ENCODE measurements at regions not wholly inside any gene's neighbourhood (a gene's known extent, or its start where the extent isn't known, plus 50 kb on each side); places are given as distances from the start of the nearest gene placed in this dataset.

- in situ Hi-C loops (cut with HindIII; ENCODE audit: low pct_unique_long_range_greater_than_20kb, low sequenced_read_pairs): no loop called here
- no peak for DNase-seq (ENCODE audit: low read depth)
Measured at GRCh38 chr15:93825682-93826081, 405.7 kb upstream of the MCTP2 start.

DNA sequence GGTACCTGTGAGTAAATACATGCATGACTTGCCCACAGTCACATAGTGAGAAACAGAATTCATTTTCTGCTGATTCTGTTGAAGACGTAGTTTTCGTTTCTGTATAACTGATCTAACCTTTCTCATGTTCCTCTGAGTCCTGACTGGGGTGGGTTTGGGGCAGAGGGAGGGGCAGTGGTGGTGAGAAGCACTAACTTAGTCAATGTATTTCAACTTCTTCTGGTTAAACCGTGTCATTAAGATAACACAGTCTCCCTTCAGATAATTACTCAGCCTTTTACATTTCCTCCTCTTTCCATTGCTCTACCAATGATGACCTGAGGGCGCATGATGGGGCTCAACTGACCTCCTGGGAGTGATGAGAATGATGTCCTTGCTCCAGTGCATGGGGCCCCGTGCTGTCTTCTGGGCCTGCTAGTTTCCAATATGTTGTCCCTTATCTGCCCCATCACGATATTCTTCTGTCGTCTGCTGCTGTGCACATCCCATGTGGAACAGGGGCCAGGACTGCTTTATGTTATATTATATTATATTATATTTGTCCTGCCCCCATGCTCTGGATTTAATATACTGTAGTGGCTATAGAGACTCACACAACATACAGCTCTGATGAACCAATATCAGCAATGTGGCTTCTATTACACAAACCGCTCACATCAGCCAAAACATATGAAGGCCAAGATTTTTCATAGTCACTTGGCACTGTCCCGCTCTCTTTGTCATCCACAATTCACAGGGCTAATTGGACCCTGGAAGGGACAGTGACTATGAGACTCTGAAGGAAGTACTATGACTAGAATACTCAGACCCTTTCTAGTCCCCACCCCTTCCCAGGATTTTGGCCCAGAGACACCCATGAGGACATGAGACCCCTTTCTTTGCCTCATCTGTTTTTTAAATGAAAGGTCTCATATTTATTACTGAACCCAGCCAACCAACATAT, 407.1 kb upstream of the MCTP2 start:
- in situ Hi-C loops (cut with HindIII; ENCODE audit: low pct_unique_long_range_greater_than_20kb, low sequenced_read_pairs): no loop called here
- no peak for DNase-seq (ENCODE audit: low read depth)

- DNase-seq (ENCODE audit: low read depth): no peak
- in situ Hi-C loops (cut with HindIII; ENCODE audit: low pct_unique_long_range_greater_than_20kb, low sequenced_read_pairs): no loop called here
Measured at GRCh38 chr15:93820566-93820965, 410.8 kb upstream of the MCTP2 start.

DNA sequence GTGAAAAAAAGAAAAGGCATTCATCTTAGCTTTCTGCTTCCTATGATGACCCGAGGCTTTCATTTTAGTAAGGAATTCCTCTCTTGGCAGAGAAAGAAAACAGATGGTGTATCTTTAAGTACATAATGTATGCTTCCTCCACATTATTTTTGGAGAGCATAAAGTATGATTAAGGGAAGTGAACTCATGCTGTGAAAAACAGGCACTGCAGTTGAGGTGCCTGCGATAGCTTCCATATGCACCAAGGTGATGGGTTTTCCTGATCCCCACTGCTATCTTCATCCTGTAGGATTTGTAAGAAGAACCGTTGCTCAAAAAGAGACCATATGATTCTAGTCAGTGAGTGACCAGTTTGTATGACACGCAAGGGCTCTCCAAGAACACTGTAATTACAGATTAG, 411.5 kb upstream of the MCTP2 start:
- in situ Hi-C loops (cut with HindIII; ENCODE audit: low pct_unique_long_range_greater_than_20kb, low sequenced_read_pairs): no loop called here
- DNase-seq (ENCODE audit: low read depth): no peak

GRCh38 chr15:93816815-93817214, 414.5 kb upstream of the MCTP2 start:
- DNase-seq (ENCODE audit: low read depth): no peak
- in situ Hi-C loops (cut with HindIII; ENCODE audit: low pct_unique_long_range_greater_than_20kb, low sequenced_read_pairs): no loop called here

DNA sequence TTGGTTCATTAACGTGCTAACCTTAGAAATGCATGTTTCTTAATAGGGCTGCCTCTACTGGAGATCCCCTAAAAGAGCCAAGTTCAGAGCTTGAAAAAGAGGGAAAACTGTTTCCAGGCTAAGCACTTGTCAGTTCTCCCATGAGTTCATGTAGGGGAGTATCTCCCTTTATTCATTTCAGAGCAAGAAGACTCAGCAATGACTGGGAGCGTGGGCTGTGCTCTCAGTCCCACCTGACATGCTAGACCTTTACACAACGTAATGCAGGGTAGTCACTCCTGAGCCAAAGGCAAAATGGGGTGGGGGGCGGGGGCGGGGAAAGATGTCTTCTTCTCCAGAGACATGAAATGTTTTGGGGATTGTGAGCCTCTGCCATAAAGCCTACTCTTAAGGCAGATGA, 420.1 kb upstream of the MCTP2 start:
- in situ Hi-C loops (cut with HindIII; ENCODE audit: low pct_unique_long_range_greater_than_20kb, low sequenced_read_pairs): no loop called here
- DNase-seq (ENCODE audit: low read depth): no peak

- no peak for DNase-seq (ENCODE audit: low read depth)
- in situ Hi-C loops (cut with HindIII; ENCODE audit: low pct_unique_long_range_greater_than_20kb, low sequenced_read_pairs): no loop called here
Measured at GRCh38 chr15:93809516-93809915, 421.8 kb upstream of the MCTP2 start.

DNA sequence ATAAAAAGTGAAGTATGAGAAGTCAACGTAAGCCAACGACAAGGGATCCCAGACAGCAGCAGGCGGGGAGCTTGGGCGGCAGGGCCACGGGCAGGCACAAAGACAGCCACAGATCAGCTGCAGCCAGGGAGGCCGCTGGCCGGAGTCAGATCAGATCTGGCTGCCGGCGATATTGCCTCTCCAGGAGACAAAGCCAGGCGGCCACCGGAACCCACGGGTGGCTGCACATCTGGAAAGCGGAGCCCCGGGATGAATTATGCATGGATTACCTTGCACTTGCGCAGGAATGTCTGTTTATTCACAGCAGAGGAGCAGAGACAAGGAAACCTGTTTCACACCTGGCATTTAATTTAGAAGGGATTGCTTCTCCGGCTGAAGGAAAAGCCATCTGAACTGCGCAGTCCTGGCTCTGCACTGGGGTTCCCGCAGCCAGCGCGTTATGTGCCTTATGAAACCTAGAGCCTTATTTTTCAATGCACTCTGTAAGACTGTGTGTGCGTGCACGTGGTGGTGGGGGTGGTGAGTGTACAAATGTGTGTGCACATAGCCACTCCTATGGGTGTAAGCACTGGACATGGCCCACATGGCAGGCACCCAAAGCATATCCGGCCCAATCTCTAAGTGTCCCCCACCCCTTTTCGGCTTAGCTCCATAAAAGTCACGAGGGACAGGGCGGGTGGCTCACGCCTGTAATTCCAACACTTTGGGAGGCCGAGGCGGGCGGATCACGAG, 427.8 kb upstream of the MCTP2 start:
- in situ Hi-C loops (cut with HindIII; ENCODE audit: low pct_unique_long_range_greater_than_20kb, low sequenced_read_pairs): no loop called here
- DNase-seq (ENCODE audit: low read depth): no peak

DNA sequence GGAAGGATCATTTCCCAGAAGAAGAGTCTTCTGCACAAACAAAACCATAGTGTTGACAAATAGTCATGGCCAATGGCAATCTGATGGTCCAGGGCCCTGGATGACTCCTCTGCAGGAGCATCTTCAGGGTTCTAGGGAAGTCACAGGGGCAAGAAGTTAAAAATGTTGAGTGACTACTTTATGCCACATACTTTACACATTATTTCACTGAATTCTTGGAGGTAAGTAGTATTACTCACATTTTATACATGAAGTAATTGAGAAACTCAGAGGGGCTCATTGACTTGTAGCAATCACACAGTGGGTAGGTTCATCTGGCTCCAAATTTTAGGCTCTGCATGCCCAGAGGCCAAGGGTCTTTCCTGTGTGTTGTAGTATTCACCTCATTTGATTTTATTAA, 430.2 kb upstream of the MCTP2 start:
- DNase-seq (ENCODE audit: low read depth): no peak
- in situ Hi-C loops (cut with HindIII; ENCODE audit: low pct_unique_long_range_greater_than_20kb, low sequenced_read_pairs): no loop called here

- in situ Hi-C loops (cut with HindIII; ENCODE audit: low pct_unique_long_range_greater_than_20kb, low sequenced_read_pairs): no loop called here
- DNase-seq (ENCODE audit: low read depth): no peak
Measured at GRCh38 chr15:93800805-93801204, 430.6 kb upstream of the MCTP2 start.

- no peak for DNase-seq (ENCODE audit: low read depth)
- in situ Hi-C loops (cut with HindIII; ENCODE audit: low pct_unique_long_range_greater_than_20kb, low sequenced_read_pairs): no loop called here
Measured at GRCh38 chr15:93789441-93789840, 441.9 kb upstream of the MCTP2 start.

DNA sequence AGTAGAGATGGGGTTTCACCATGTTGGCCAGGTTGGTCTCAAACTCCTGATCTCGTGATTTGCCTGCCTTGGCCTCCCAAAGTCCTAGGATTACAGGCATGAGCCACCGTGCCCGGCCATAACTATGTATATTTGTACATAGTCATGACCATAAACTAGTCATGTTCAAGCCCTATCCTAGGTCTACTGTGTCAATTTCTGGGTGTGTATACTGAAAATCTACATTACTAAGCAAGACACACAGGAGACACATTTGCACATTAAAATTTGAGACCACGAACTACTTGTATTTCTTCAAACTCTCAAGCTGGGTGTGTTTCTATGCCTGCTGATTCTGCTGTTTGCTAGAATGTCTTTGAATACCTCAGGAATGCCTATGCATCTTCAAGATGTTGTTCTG, 451.3 kb upstream of the MCTP2 start:
- in situ Hi-C loops (cut with HindIII; ENCODE audit: low pct_unique_long_range_greater_than_20kb, low sequenced_read_pairs): no loop called here
- no peak for DNase-seq (ENCODE audit: low read depth)

DNA sequence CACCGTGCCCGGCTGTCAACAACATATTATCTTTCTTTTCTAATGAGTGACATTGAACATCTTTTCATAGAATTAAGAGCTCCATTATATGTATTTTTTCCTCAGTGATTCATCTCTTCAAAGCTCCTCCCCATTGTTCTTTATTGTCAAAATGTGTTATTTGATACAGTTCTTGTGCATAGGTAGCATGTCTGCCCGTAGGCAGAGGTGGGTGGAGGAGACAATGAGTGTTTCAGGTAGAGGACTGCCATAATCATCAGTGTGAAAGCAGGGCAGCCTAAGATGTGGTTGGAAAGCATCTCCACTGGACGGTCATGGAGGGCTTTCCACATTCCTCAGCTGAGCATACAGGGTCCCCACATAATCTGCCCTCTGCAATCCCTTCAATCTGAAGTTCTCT, 452.0 kb upstream of the MCTP2 start:
- no peak for DNase-seq (ENCODE audit: low read depth)
- in situ Hi-C loops (cut with HindIII; ENCODE audit: low pct_unique_long_range_greater_than_20kb, low sequenced_read_pairs): no loop called here

DNA sequence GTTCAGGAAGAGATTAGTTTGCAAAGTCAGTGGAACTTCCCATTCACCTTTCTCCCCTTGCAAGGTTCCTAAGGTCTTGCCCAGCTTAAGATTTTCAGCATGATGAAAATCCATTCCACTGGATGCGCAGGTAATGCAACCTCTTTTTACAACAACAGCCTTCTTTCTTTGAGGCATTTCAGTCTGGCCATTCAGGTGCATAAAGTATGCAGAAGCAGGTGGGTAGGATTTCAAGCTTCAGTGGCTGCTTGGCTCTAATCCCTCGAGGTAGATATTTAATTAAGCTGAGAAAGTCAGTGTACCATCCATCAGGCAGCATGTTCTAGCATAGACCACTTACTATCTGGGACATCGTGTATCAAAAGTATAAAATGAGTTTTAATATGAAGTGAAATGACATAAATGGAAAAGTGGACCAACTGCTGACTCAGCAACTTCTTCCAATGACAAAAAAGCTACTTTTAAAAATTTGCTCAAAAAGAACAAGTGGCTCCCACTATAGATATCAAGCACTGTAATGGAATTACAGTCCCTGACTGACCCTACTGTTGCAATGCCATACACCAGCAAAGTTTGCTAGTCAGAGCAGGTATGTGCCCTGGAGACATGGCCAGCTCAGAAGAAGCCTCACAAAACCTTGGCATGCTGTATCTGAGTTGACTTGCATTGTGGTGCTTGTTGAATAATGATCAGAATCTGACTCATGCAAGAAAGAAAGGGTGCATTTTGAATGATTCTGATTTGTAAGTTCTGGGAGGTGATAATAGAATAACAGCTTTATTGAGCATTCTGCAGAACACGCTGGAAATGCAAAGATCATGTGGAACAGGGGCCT, 459.9 kb upstream of the MCTP2 start:
- in situ Hi-C loops (cut with HindIII; ENCODE audit: low pct_unique_long_range_greater_than_20kb, low sequenced_read_pairs): no loop called here
- DNase-seq (ENCODE audit: low read depth): no peak

DNA sequence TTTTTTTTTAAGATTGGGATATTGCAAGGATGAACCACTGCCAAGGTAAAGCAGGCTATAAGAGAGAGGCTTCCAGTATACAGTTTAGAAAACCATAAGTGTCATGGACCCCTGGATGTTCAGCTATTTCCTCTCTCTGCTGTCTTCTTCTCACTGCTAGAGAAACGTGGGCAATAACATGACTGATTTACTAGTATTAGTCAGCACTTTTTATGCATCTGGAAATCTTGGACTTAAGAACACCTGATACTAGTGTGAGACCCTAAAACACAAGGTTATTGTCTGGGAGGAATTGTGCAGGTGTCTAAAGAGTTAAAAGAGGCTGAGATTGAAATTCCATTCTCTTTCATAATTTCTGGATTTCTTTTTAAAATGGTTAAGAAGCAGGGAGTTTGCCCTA, 460.6 kb upstream of the MCTP2 start:
- in situ Hi-C loops (cut with HindIII; ENCODE audit: low pct_unique_long_range_greater_than_20kb, low sequenced_read_pairs): no loop called here
- no peak for DNase-seq (ENCODE audit: low read depth)

DNA sequence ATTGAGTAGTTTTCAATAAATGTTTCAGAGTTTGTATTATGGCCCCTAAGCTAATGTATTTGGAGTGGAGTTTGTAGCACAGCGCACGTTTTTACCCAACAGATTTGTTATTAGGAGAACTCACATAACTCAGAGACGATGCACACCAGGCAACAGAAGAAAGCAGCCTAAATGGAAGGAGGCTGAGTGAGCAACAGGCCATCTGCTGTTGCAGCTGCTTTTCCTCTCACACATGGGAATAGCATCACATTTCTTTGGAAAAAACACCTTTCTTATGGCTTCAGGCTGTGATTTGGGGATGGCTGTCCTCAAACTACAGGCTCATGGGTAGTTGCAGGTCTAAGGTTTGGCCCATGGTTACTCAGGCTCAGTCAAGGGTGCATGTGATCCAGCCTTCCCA, 469.3 kb upstream of the MCTP2 start:
- DNase-seq (ENCODE audit: low read depth): no peak
- in situ Hi-C loops (cut with HindIII; ENCODE audit: low pct_unique_long_range_greater_than_20kb, low sequenced_read_pairs): no loop called here

DNA sequence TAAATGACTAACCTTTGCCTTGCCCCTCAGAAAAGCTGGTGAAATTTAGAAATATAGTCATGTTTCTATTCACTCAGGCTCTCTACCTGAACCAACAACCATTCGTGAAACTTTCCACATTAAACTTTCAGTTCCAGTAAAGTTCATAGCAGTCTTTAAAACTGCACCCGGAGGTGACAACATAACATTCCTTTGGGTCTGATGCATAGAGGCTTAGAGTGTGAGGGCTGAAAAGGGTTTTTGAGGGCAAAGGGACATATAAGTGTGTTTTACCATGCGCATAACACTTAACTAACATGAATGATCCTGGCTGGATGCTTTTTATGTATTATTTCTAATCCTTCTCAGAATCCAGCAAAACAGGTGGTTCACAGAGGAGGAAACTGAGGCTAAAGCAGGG, 471.7 kb upstream of the MCTP2 start:
- in situ Hi-C loops (cut with HindIII; ENCODE audit: low pct_unique_long_range_greater_than_20kb, low sequenced_read_pairs): no loop called here
- DNase-seq (ENCODE audit: low read depth): no peak

GRCh38 chr15:93758824-93759223, 472.5 kb upstream of the MCTP2 start:
- no peak for DNase-seq (ENCODE audit: low read depth)
- in situ Hi-C loops (cut with HindIII; ENCODE audit: low pct_unique_long_range_greater_than_20kb, low sequenced_read_pairs): no loop called here

GRCh38 chr15:93748710-93749109, 482.7 kb upstream of the MCTP2 start:
- in situ Hi-C loops (cut with HindIII; ENCODE audit: low pct_unique_long_range_greater_than_20kb, low sequenced_read_pairs): no loop called here
- DNase-seq (ENCODE audit: low read depth): no peak

Data from Caki2 (cell line).